Neural cell (in vitro differentiated cells): ENCODE measurements at regions not wholly inside any gene's neighbourhood (a gene's known extent, or its start where the extent isn't known, plus 50 kb on each side); places are given as distances from the start of the nearest gene placed in this dataset.

Experiments
- H2AFZ ChIP-seq: fragments of 200-600, 300-800 bp; sonication (generic), shearing (Covaris generic); 2 replicates; pipeline ENCODE4 v1.6.0; 2014; ENCODE audit warnings: low read depth, mild to moderate bottlenecking, antibody characterized with exemption, low read length, moderate library complexity
- H3F3A ChIP-seq: fragments of 200-600 bp; shearing (Covaris generic); 2 replicates; pipeline ENCODE4 v1.6.1; 2016; ENCODE audit warnings: mild to moderate bottlenecking, moderate library complexity, mixed read lengths, antibody characterized with exemption, low read length; ENCODE audit not compliant: insufficient read depth, poor library complexity, severe bottlenecking
- H3K27ac ChIP-seq: fragments of 200-600, 300-800 bp; sonication (generic), shearing (Covaris generic); 2 replicates; pipeline ENCODE4 v1.5.1; 2014; ENCODE audit warnings: mild to moderate bottlenecking, low read length, moderate library complexity
- H3K27me3 ChIP-seq: fragments of 300-800, 200-600 bp; sonication (generic), shearing (Covaris generic); 2 replicates; pipeline ENCODE4 v1.6.0; 2014; ENCODE audit warnings: mild to moderate bottlenecking, low read depth, low read length, moderate library complexity; ENCODE audit not compliant: insufficient read depth
- H3K36me3 ChIP-seq: fragments of 300-800, 200-600 bp; sonication (generic), shearing (Covaris generic); 2 replicates; pipeline ENCODE4 v1.5.1; 2014; ENCODE audit warnings: mild to moderate bottlenecking, antibody characterized with exemption, low read length, moderate library complexity; ENCODE audit not compliant: insufficient read depth
- H3K4me2 ChIP-seq: fragments of 300-800, 200-600 bp; sonication (generic), shearing (Covaris generic); 2 replicates; pipeline ENCODE4 v1.6.0; 2014; ENCODE audit warnings: mild to moderate bottlenecking, low read length
- H3K4me3 ChIP-seq: fragments of 300-800, 200-600 bp; sonication (generic), shearing (Covaris generic); 2 replicates; pipeline ENCODE4 v1.5.1; 2014; ENCODE audit warnings: mild to moderate bottlenecking, low read length, moderate library complexity
- H3K79me2 ChIP-seq: fragments of 200-600 bp; shearing (Covaris generic); replicated peaks from 2 replicates; pipeline ENCODE4 v1.6.0; 2014; ENCODE audit warnings: mild to moderate bottlenecking, low read length, moderate library complexity; ENCODE audit not compliant: insufficient read depth
- H3K9ac ChIP-seq: fragments of 300-800, 200-600 bp; sonication (generic), shearing (Covaris generic); 2 replicates; pipeline ENCODE4 v1.6.1; 2016; ENCODE audit warnings: mild to moderate bottlenecking, low read length, mixed read lengths
- H3K9me2 ChIP-seq: fragments of 200-600 bp; shearing (Covaris generic); 2 replicates; pipeline ENCODE4 v1.6.1; 2016; ENCODE audit warnings: mild to moderate bottlenecking, low read length, mixed read lengths; ENCODE audit not compliant: insufficient read depth
- H3K9me3 ChIP-seq: fragments of 200-600, 300-800 bp; sonication (generic), shearing (Covaris generic); 2 replicates; pipeline ENCODE4 v1.6.1; 2016; ENCODE audit warnings: mild to moderate bottlenecking, mixed run types, low read length, moderate library complexity, mixed read lengths
- H4K20me1 ChIP-seq: fragments of 200-600 bp; shearing (Covaris generic); 2 replicates; pipeline ENCODE4 v1.6.1; 2016; ENCODE audit warnings: mild to moderate bottlenecking, mixed run types; ENCODE audit not compliant: insufficient read depth
- EP300 ChIP-seq: fragments of 450-650 bp; conservative IDR thresholded peaks from 2 replicates; pipeline ENCODE4 v1.6.1; 2014; ENCODE audit warnings: antibody characterized with exemption, mild to moderate bottlenecking, moderate library complexity; ENCODE audit not compliant: poor library complexity, severe bottlenecking
- EZH2 ChIP-seq: fragments of 200-600, 300-800 bp; shearing (Covaris generic), sonication (generic); IDR thresholded peaks from 2 replicates; pipeline ENCODE4 v1.6.1; 2014; ENCODE audit warnings: antibody characterized with exemption, low read length, borderline replicate concordance, mild to moderate bottlenecking; ENCODE audit not compliant: insufficient read depth, poor library complexity, severe bottlenecking
- MXI1 ChIP-seq: fragments of 450-650 bp; conservative IDR thresholded peaks from 2 replicates; pipeline ENCODE4 v1.6.1; 2014; ENCODE audit warnings: antibody characterized with exemption, mild to moderate bottlenecking; ENCODE audit not compliant: poor library complexity, severe bottlenecking
- POLR2AphosphoS5 ChIP-seq: IDR thresholded peaks from 2 replicates; pipeline ENCODE4 v1.6.1; 2012
- RAD21 ChIP-seq: fragments of 450-650 bp; conservative IDR thresholded peaks from 2 replicates; pipeline ENCODE4 v1.6.1; 2014; ENCODE audit warnings: antibody characterized with exemption, mild to moderate bottlenecking, moderate library complexity
- SMC3 ChIP-seq: fragments of 450-650 bp; conservative IDR thresholded peaks from 2 replicates; pipeline ENCODE4 v1.6.1; 2014; ENCODE audit warnings: antibody characterized with exemption, mild to moderate bottlenecking, moderate library complexity; ENCODE audit not compliant: poor library complexity
- TAF1 ChIP-seq: IDR thresholded peaks from 2 replicates; pipeline ENCODE4 v1.6.1; 2012; ENCODE audit warnings: low read depth
- TF ChIP-seq, protein P1 (sequence below): fragments of 450-650 bp; IDR thresholded peaks from 2 replicates; pipeline ENCODE4 v1.5.1; 2014; ENCODE audit warnings: antibody characterized with exemption, mild to moderate bottlenecking, moderate library complexity; ENCODE audit not compliant: poor library complexity, severe bottlenecking
- TF ChIP-seq, protein P2 (sequence below): IDR thresholded peaks from 2 replicates; pipeline ENCODE4 v1.6.1; 2012; ENCODE audit warnings: borderline replicate concordance

GRCh38 chr20:60653111-60653845 is 598.8 kb upstream of the CDH4 start:
- no peaks in the 10 kb centered on the region for H3K27me3 ChIP-seq

GRCh38 chr20:60658681-60659080 is 593.4 kb upstream of the CDH4 start:
- no peak overlapping the region for H3K27ac ChIP-seq
- no peaks in the 10 kb centered on the region for H3K9me2 ChIP-seq
- H3K4me3 ChIP-seq, result no peak overlapping the region
- H3K9ac ChIP-seq, result no peak overlapping the region
- no peaks in the 10 kb centered on the region for H3K9me3 ChIP-seq
- TF ChIP-seq, protein P1, sequence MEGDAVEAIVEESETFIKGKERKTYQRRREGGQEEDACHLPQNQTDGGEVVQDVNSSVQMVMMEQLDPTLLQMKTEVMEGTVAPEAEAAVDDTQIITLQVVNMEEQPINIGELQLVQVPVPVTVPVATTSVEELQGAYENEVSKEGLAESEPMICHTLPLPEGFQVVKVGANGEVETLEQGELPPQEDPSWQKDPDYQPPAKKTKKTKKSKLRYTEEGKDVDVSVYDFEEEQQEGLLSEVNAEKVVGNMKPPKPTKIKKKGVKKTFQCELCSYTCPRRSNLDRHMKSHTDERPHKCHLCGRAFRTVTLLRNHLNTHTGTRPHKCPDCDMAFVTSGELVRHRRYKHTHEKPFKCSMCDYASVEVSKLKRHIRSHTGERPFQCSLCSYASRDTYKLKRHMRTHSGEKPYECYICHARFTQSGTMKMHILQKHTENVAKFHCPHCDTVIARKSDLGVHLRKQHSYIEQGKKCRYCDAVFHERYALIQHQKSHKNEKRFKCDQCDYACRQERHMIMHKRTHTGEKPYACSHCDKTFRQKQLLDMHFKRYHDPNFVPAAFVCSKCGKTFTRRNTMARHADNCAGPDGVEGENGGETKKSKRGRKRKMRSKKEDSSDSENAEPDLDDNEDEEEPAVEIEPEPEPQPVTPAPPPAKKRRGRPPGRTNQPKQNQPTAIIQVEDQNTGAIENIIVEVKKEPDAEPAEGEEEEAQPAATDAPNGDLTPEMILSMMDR, result no peak
- TF ChIP-seq, protein P2, sequence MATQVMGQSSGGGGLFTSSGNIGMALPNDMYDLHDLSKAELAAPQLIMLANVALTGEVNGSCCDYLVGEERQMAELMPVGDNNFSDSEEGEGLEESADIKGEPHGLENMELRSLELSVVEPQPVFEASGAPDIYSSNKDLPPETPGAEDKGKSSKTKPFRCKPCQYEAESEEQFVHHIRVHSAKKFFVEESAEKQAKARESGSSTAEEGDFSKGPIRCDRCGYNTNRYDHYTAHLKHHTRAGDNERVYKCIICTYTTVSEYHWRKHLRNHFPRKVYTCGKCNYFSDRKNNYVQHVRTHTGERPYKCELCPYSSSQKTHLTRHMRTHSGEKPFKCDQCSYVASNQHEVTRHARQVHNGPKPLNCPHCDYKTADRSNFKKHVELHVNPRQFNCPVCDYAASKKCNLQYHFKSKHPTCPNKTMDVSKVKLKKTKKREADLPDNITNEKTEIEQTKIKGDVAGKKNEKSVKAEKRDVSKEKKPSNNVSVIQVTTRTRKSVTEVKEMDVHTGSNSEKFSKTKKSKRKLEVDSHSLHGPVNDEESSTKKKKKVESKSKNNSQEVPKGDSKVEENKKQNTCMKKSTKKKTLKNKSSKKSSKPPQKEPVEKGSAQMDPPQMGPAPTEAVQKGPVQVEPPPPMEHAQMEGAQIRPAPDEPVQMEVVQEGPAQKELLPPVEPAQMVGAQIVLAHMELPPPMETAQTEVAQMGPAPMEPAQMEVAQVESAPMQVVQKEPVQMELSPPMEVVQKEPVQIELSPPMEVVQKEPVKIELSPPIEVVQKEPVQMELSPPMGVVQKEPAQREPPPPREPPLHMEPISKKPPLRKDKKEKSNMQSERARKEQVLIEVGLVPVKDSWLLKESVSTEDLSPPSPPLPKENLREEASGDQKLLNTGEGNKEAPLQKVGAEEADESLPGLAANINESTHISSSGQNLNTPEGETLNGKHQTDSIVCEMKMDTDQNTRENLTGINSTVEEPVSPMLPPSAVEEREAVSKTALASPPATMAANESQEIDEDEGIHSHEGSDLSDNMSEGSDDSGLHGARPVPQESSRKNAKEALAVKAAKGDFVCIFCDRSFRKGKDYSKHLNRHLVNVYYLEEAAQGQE, result no peak
- no peak for TF ChIP-seq MXI1
- no peak for TF ChIP-seq RAD21
- TF ChIP-seq TAF1, result no peak
- no peak for TF ChIP-seq POLR2AphosphoS5
- TF ChIP-seq EP300, result no peak
- TF ChIP-seq EZH2, result no peak
- TF ChIP-seq SMC3, result no peak
- H3K4me2 ChIP-seq, result no peak overlapping the region
- H3K79me2 ChIP-seq, result no peaks in the 10 kb centered on the region
- no peaks in the 10 kb centered on the region for H4K20me1 ChIP-seq
- no peak overlapping the region for H2AFZ ChIP-seq
- H3F3A ChIP-seq, result no peaks in the 10 kb centered on the region
- no peaks in the 10 kb centered on the region for H3K27me3 ChIP-seq
- H3K36me3 ChIP-seq, result no peaks in the 10 kb centered on the region

More at GRCh38 chr20:60653111-60653845, 598.8 kb upstream of the CDH4 start:
- Histone ChIP-seq H3F3A (no peaks in the 10 kb centered on the region), H3K79me2 (no peaks in the 10 kb centered on the region), H4K20me1 (no peaks in the 10 kb centered on the region), H3K9me3 (no peaks in the 10 kb centered on the region), H2AFZ (no peak overlapping the region), H3K9me2 (no peaks in the 10 kb centered on the region), H3K4me2 (no peak overlapping the region), H3K9ac (no peak overlapping the region), H3K27ac (no peak overlapping the region), H3K36me3 (no peaks in the 10 kb centered on the region), H3K4me3 (no peak overlapping the region)
- no peak for TF ChIP-seq SMC3
- TF ChIP-seq, protein P2, result no peak
- TF ChIP-seq TAF1, result no peak
- TF ChIP-seq EZH2, result no peak
